ENCODE measurements at regions not wholly inside any gene's neighbourhood (a gene's known extent, or its start where the extent isn't known, plus 50 kb on each side); places are given as distances from the start of the nearest gene placed in this dataset.

DNA sequence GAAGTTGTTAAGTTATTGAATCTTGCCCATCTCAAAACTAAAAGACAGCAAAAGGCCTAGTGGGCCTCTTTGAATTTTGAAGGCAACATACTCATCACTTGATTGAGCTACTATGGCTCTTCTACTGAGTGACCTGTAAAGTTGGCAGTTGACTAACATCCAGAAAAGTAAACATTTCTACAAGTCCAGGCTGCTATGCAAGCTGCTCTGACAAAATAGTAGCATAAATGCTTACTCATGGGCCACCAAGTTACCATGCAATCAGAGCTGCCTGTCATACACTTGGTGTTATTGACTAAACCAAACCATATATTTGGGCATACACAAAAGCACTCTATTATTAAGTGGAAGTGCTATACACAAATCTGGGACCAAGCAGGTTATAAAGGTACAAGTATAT is 148.8 kb downstream of the DDX3Y start:
- Histone ChIP-seq H3K27me3 (ENCODE audit: control insufficient read depth, insufficient read depth, low read length) (no peaks in the 10 kb centered on the region), H3K9me3 (ENCODE audit: control insufficient read depth, insufficient read depth, low read length) (no peaks in the 10 kb centered on the region), H3K4me3 (ENCODE audit: low read depth, low read length) (no peak overlapping the region), H3K27ac (ENCODE audit: low read depth, low read length) (no peak overlapping the region)
- TF ChIP-seq, protein P1, sequence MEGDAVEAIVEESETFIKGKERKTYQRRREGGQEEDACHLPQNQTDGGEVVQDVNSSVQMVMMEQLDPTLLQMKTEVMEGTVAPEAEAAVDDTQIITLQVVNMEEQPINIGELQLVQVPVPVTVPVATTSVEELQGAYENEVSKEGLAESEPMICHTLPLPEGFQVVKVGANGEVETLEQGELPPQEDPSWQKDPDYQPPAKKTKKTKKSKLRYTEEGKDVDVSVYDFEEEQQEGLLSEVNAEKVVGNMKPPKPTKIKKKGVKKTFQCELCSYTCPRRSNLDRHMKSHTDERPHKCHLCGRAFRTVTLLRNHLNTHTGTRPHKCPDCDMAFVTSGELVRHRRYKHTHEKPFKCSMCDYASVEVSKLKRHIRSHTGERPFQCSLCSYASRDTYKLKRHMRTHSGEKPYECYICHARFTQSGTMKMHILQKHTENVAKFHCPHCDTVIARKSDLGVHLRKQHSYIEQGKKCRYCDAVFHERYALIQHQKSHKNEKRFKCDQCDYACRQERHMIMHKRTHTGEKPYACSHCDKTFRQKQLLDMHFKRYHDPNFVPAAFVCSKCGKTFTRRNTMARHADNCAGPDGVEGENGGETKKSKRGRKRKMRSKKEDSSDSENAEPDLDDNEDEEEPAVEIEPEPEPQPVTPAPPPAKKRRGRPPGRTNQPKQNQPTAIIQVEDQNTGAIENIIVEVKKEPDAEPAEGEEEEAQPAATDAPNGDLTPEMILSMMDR (IDR thresholded peaks at IDR 0.05; ENCODE audit: low read depth, low read length): no peak
- no peak for DNase-seq (ENCODE audit: low read depth, low spot score)
- ChIA-PET CTCF (no interaction called here), POLR2A (no interaction called here)

DNA sequence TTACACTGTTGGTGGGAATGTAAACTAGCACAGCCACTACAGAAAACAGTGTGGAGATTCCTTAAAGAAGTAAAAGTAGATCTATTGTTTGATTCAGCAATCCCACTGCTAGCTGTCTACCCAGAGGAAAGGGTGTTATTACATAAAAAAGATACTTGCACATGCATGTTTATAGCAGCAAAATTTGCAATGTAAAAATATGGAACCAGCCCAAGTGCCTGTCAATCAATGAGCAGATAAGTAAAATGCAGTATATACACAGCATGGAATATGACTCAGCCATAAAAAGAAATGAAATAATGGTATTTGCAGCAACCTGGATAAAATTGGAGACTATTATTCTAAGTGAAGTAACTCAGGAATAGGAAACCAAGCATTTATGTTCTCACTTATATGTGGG is 161.7 kb downstream of the DDX3Y start:
- CTCF ChIA-PET: no interaction called here
- Histone ChIP-seq H3K27me3 (ENCODE audit: control insufficient read depth, insufficient read depth, low read length) (no peaks in the 10 kb centered on the region), H3K27ac (ENCODE audit: low read depth, low read length) (no peak overlapping the region), H3K4me3 (ENCODE audit: low read depth, low read length) (no peak overlapping the region), H3K9me3 (ENCODE audit: control insufficient read depth, insufficient read depth, low read length) (no peaks in the 10 kb centered on the region)
- POLR2A ChIA-PET: no interaction called here
- DNase-seq (ENCODE audit: low read depth, low spot score): no peak
- TF ChIP-seq, protein P1 (IDR thresholded peaks at IDR 0.05; ENCODE audit: low read depth, low read length): no peak

GRCh38 chrY:13068696-13069095 is 164.0 kb downstream of the DDX3Y start:
- ChIA-PET POLR2A (no interaction called here), CTCF (no interaction called here)
- no peak for DNase-seq (ENCODE audit: low read depth, low spot score)
- H3K27ac ChIP-seq (ENCODE audit: low read depth, low read length): no peak overlapping the region
- H3K27me3 ChIP-seq (ENCODE audit: control insufficient read depth, insufficient read depth, low read length): no peaks in the 10 kb centered on the region
- TF ChIP-seq, protein P1 (IDR thresholded peaks at IDR 0.05; ENCODE audit: low read depth, low read length): no peak
- H3K9me3 ChIP-seq (ENCODE audit: control insufficient read depth, insufficient read depth, low read length): no peaks in the 10 kb centered on the region
- no peak overlapping the region for H3K4me3 ChIP-seq (ENCODE audit: low read depth, low read length)

DNA sequence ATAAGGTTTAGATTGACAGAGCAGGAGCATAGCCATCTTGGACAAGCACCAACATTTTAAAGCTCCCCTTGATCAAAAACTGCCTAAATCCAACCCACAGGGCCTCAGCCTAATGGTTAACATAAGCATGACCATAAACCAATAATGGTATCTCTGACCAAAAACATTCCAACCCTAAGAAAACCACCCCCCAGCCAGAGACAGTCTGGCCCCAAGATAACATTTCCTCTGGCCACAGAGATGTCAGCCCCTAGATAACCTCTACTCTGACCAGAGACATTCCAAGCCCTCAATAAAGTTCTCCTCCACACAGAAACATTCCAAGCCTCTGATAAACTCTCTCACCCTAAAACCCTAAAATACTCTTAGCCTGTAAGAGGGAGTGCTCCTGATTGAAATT is 164.4 kb downstream of the DDX3Y start:
- CTCF ChIA-PET: no interaction called here

GRCh38 chrY:13082748-13083147 is 178.1 kb downstream of the DDX3Y start:
- DNase-seq (ENCODE audit: low read depth, low spot score): no peak
- ChIA-PET CTCF (no interaction called here), POLR2A (no interaction called here)
- Histone ChIP-seq H3K27ac (ENCODE audit: low read depth, low read length) (no peak overlapping the region), H3K9me3 (ENCODE audit: control insufficient read depth, insufficient read depth, low read length) (peaks cover 6% of the 10 kb centered on the region; the same call in 1 of the 2 replicates), H3K27me3 (ENCODE audit: control insufficient read depth, insufficient read depth, low read length) (no peaks in the 10 kb centered on the region), H3K4me3 (ENCODE audit: low read depth, low read length) (no peak overlapping the region)
- TF ChIP-seq, protein P1 (IDR thresholded peaks at IDR 0.05; ENCODE audit: low read depth, low read length): no peak

More for the DNA sequence above, 164.4 kb downstream of the DDX3Y start:
- no peak overlapping the region for H3K27ac ChIP-seq (ENCODE audit: low read depth, low read length)
- no peaks in the 10 kb centered on the region for H3K27me3 ChIP-seq (ENCODE audit: control insufficient read depth, insufficient read depth, low read length)
- DNase-seq (ENCODE audit: low read depth, low spot score): no peak
- POLR2A ChIA-PET: no interaction called here
- H3K4me3 ChIP-seq (ENCODE audit: low read depth, low read length): no peak overlapping the region
- TF ChIP-seq, protein P1 (IDR thresholded peaks at IDR 0.05; ENCODE audit: low read depth, low read length): no peak
- no peaks in the 10 kb centered on the region for H3K9me3 ChIP-seq (ENCODE audit: control insufficient read depth, insufficient read depth, low read length)

All from AG04450 (cell line).